Gastroesophageal sphincter (tissue), 4 donors: ENCODE measurements at regions not wholly inside any gene's neighbourhood (a gene's known extent, or its start where the extent isn't known, plus 50 kb on each side); places are given as distances from the start of the nearest gene placed in this dataset.

ENCODE experiments used
- ATAC-seq: fragments of 150-250 bp; one replicate; pipeline ENCODE4 v1.9.1; 2016; ENCODE audit warnings: mild to moderate bottlenecking, moderate library complexity
- H3K27ac ChIP-seq, 4 donors: fragments of 200-600 bp; sonication (generic) in 3 of 4; 1 replicate in 3 of 4; 2 replicates in 1 of 4; pipeline ENCODE4 v1.5.1; 2016 to 2019
- H3K27me3 ChIP-seq: fragments of 200-600 bp; sonication (generic); one replicate; pipeline ENCODE4 v1.5.1; 2019
- H3K36me3 ChIP-seq, 2 donors: fragments of 200-600 bp; sonication (generic); one replicate each; pipeline ENCODE4 v1.5.1; 2019; ENCODE audit warnings: control low read depth in 1 of 2
- H3K4me1 ChIP-seq, 3 donors: fragments of 200-600 bp; sonication (generic); 1 replicate in 2 of 3; 2 replicates in 1 of 3; pipeline ENCODE4 v1.5.1; 2016 to 2019; ENCODE audit warnings: control low read depth in 2 of 3
- H3K4me3 ChIP-seq, 2 donors: fragments of 200-600 bp; sonication (generic); one replicate each; pipeline ENCODE4 v1.5.1; 2019; ENCODE audit warnings: mild to moderate bottlenecking in 1 of 2, moderate library complexity in 1 of 2
- H3K9me3 ChIP-seq, 3 donors: fragments of 200-600 bp; sonication (generic); one replicate each; pipeline ENCODE4 v1.5.1; 2017 to 2019; ENCODE audit warnings: control low read depth in 2 of 3
- CTCF ChIP-seq, 4 experiments: fragments of 200-600 bp in 2 of 4; fragments of 450-650 bp in 2 of 4; sonication (generic) in 1 of 4; IDR thresholded peaks; one replicate each; pipeline ENCODE4 v1.5.1; 2017 to 2019; ENCODE audit warnings: antibody characterized with exemption in 4 of 4, mild to moderate bottlenecking in 2 of 4, moderate library complexity in 2 of 4
- EP300 ChIP-seq: sonication (generic); formaldehyde crosslinking; IDR thresholded peaks from one replicate; pipeline ENCODE4 v1.6.1; 2017; ENCODE audit warnings: antibody characterized with exemption, mild to moderate bottlenecking
- POLR2A ChIP-seq, 2 donors: fragments of 450-650 bp; IDR thresholded peaks; one replicate each; pipeline ENCODE4 v1.6.1; 2017; ENCODE audit warnings: antibody characterized with exemption in 2 of 2, mild to moderate bottlenecking in 2 of 2, moderate library complexity in 1 of 2
- POLR2AphosphoS5 ChIP-seq: sonication (generic); formaldehyde crosslinking; IDR thresholded peaks from one replicate; pipeline ENCODE4 v1.6.1; 2017; ENCODE audit warnings: antibody characterized with exemption
- WGBS, 2 donors: methylation state at CpG; one replicate each; pipeline ENCODE4 v1.1.5; 2018; ENCODE audit warnings: low coverage in 1 of 2; 5-methylcytosine and 5-hydroxymethylcytosine counted together

GRCh38 chr2:42108852-42109251 is 60.3 kb upstream of the EML4 start:
- Histone ChIP-seq H3K9me3 (no peaks in the 10 kb centered on the region), H3K27me3 (no peaks in the 10 kb centered on the region), H3K4me1 (peaks cover 0 to 10% (median 4%) of the 10 kb centered on the region in 3 donors), H3K36me3 (no peaks in the 10 kb centered on the region), H3K4me3 (no peak overlapping the region), H3K27ac (no peak overlapping the region)
- TF ChIP-seq POLR2A (IDR thresholded peaks at IDR 0.05): no peak
- no peak for TF ChIP-seq EP300
- TF ChIP-seq POLR2AphosphoS5: no peak
- no peak for TF ChIP-seq CTCF (IDR thresholded peaks at IDR 0.05)
- 90% methylated on average over 2 of the region's 4 CpGs; no CpG with 5 or more reads in 1 of the 2 donors for WGBS, 2 donors
- no peak for ATAC-seq

GRCh38 chr2:42109959-42110640 is 59.1 kb upstream of the EML4 start:
- H3K27ac ChIP-seq: no peak overlapping the region
- TF ChIP-seq EP300: no peak
- TF ChIP-seq CTCF (IDR thresholded peaks at IDR 0.05): no peak
- no peak for TF ChIP-seq POLR2A (IDR thresholded peaks at IDR 0.05)
- no peak for TF ChIP-seq POLR2AphosphoS5
- H3K36me3 ChIP-seq: no peaks in the 10 kb centered on the region
- no peak for ATAC-seq
- H3K9me3 ChIP-seq: no peaks in the 10 kb centered on the region
- peaks cover 0 to 10% (median 4%) of the 10 kb centered on the region in 3 donors for H3K4me1 ChIP-seq
- H3K4me3 ChIP-seq: no peak overlapping the region
- no peaks in the 10 kb centered on the region for H3K27me3 ChIP-seq
- WGBS, 2 donors: 77 to 85% methylated on average over 3 to 6 of the region's 7 CpGs

- Histone ChIP-seq H3K4me1 (peaks cover 0 to 10% (median 4%) of the 10 kb centered on the region in 3 donors), H3K27ac (no peak overlapping the region), H3K27me3 (no peaks in the 10 kb centered on the region), H3K36me3 (no peaks in the 10 kb centered on the region), H3K9me3 (no peaks in the 10 kb centered on the region), H3K4me3 (no peak overlapping the region)
- WGBS, 2 donors: 53 to 72% methylated on average over 7 to 8 of the region's 12 CpGs
- ATAC-seq: peak; percentile 70
- TF ChIP-seq POLR2A (IDR thresholded peaks at IDR 0.05): no peak
- no peak for TF ChIP-seq POLR2AphosphoS5
- no peak for TF ChIP-seq CTCF (IDR thresholded peaks at IDR 0.05)
- TF ChIP-seq EP300: no peak
These were observed 58.4 kb upstream of the EML4 start for GRCh38 chr2:42110641-42111322.

- 92 to 96% methylated on average over 3 of the region's 3 CpGs for WGBS, 2 donors
These were observed 56.7 kb upstream of the EML4 start for GRCh38 chr2:42112418-42112817.

More at GRCh38 chr2:42112418-42112817, 56.7 kb upstream of the EML4 start:
- no peak for ATAC-seq
- Histone ChIP-seq H3K4me1 (peaks cover 1 to 22% (median 7%) of the 10 kb centered on the region in 3 donors), H3K9me3 (no peaks in the 10 kb centered on the region), H3K4me3 (no peak overlapping the region), H3K36me3 (no peaks in the 10 kb centered on the region), H3K27ac (no peak overlapping the region), H3K27me3 (no peaks in the 10 kb centered on the region)
- TF ChIP-seq EP300 (no peak), POLR2AphosphoS5 (no peak), POLR2A (IDR thresholded peaks at IDR 0.05) (no peak), CTCF (IDR thresholded peaks at IDR 0.05) (no peak)
